ENCODE measurements at regions not wholly inside any gene's neighbourhood (a gene's known extent, or its start where the extent isn't known, plus 50 kb on each side); places are given as distances from the start of the nearest gene placed in this dataset.

- TF ChIP-seq POLR2AphosphoS5 (IDR thresholded peaks at IDR 0.05; ENCODE audit: low read depth, low read length) (no peak), SIN3A (IDR thresholded peaks at IDR 0.05; ENCODE audit: borderline replicate concordance, insufficient read depth, low read depth, low read length) (no peak), CTCF (IDR thresholded peaks at IDR 0.05) (no peak)
Measured at GRCh38 chr17:27945953-27946352, 52.8 kb upstream of the LYRM9 start.
